ENCODE measurements at regions not wholly inside any gene's neighbourhood (a gene's known extent, or its start where the extent isn't known, plus 50 kb on each side); places are given as distances from the start of the nearest gene placed in this dataset.

GRCh38 chr2:147255812-147256211, 589.0 kb upstream of the ACVR2A start:
- H3K9ac ChIP-seq (ENCODE audit: low read depth, low read length), result no peak overlapping the region
- no peaks in the 10 kb centered on the region for H3K36me3 ChIP-seq (ENCODE audit: control insufficient read depth, insufficient read depth, low read length)
- H3K9me3 ChIP-seq (ENCODE audit: control insufficient read depth, insufficient read depth, low read length), result no peaks in the 10 kb centered on the region
- no peak overlapping the region for H3K4me3 ChIP-seq (ENCODE audit: low read depth, low read length)
- H3K27me3 ChIP-seq (ENCODE audit: control insufficient read depth, insufficient read depth, low read length), result no peaks in the 10 kb centered on the region
- no peaks in the 10 kb centered on the region for H3K4me1 ChIP-seq (ENCODE audit: control insufficient read depth, insufficient read depth, low read length)
- H3K27ac ChIP-seq (ENCODE audit: low read depth, low read length), result no peak overlapping the region

GRCh38 chr2:147250652-147251356, 594.0 kb upstream of the ACVR2A start:
- Histone ChIP-seq H3K36me3 (ENCODE audit: control insufficient read depth, insufficient read depth, low read length) (no peaks in the 10 kb centered on the region), H3K4me3 (ENCODE audit: low read depth, low read length) (no peak overlapping the region), H3K9ac (ENCODE audit: low read depth, low read length) (no peak overlapping the region), H3K4me1 (ENCODE audit: control insufficient read depth, insufficient read depth, low read length) (no peaks in the 10 kb centered on the region), H3K9me3 (ENCODE audit: control insufficient read depth, insufficient read depth, low read length) (no peaks in the 10 kb centered on the region), H3K27me3 (ENCODE audit: control insufficient read depth, insufficient read depth, low read length) (no peaks in the 10 kb centered on the region), H3K27ac (ENCODE audit: low read depth, low read length) (no peak overlapping the region)

- H3K27ac ChIP-seq (ENCODE audit: low read depth, low read length), result no peak overlapping the region
These were observed 597.1 kb upstream of the ACVR2A start for GRCh38 chr2:147247749-147248148.

GRCh38 chr2:147242445-147242844, 602.4 kb upstream of the ACVR2A start:
- no peaks in the 10 kb centered on the region for H3K4me1 ChIP-seq (ENCODE audit: control insufficient read depth, insufficient read depth, low read length)
- no peaks in the 10 kb centered on the region for H3K27me3 ChIP-seq (ENCODE audit: control insufficient read depth, insufficient read depth, low read length)
- no peak overlapping the region for H3K27ac ChIP-seq (ENCODE audit: low read depth, low read length)
- H3K9me3 ChIP-seq (ENCODE audit: control insufficient read depth, insufficient read depth, low read length), result no peaks in the 10 kb centered on the region
- no peak overlapping the region for H3K9ac ChIP-seq (ENCODE audit: low read depth, low read length)
- no peak overlapping the region for H3K4me3 ChIP-seq (ENCODE audit: low read depth, low read length)
- no peaks in the 10 kb centered on the region for H3K36me3 ChIP-seq (ENCODE audit: control insufficient read depth, insufficient read depth, low read length)

More at GRCh38 chr2:147247749-147248148, 597.1 kb upstream of the ACVR2A start:
- Histone ChIP-seq H3K27me3 (ENCODE audit: control insufficient read depth, insufficient read depth, low read length) (no peaks in the 10 kb centered on the region), H3K9ac (ENCODE audit: low read depth, low read length) (no peak overlapping the region), H3K4me1 (ENCODE audit: control insufficient read depth, insufficient read depth, low read length) (no peaks in the 10 kb centered on the region), H3K9me3 (ENCODE audit: control insufficient read depth, insufficient read depth, low read length) (no peaks in the 10 kb centered on the region), H3K4me3 (ENCODE audit: low read depth, low read length) (no peak overlapping the region), H3K36me3 (ENCODE audit: control insufficient read depth, insufficient read depth, low read length) (no peaks in the 10 kb centered on the region)

- Histone ChIP-seq H3K36me3 (ENCODE audit: control insufficient read depth, insufficient read depth, low read length) (no peaks in the 10 kb centered on the region), H3K9me3 (ENCODE audit: control insufficient read depth, insufficient read depth, low read length) (no peaks in the 10 kb centered on the region), H3K4me3 (ENCODE audit: low read depth, low read length) (no peak overlapping the region), H3K27me3 (ENCODE audit: control insufficient read depth, insufficient read depth, low read length) (no peaks in the 10 kb centered on the region), H3K4me1 (ENCODE audit: control insufficient read depth, insufficient read depth, low read length) (0 out of 2 replicates have a peak, but pooled peaks cover 5% of the 10 kb centered on the region), H3K27ac (ENCODE audit: low read depth, low read length) (no peak overlapping the region), H3K9ac (ENCODE audit: low read depth, low read length) (no peak overlapping the region)
These were observed 608.2 kb upstream of the ACVR2A start for GRCh38 chr2:147236601-147237000.

- Histone ChIP-seq H3K9ac (ENCODE audit: low read depth, low read length) (no peak overlapping the region), H3K4me3 (ENCODE audit: low read depth, low read length) (no peak overlapping the region), H3K36me3 (ENCODE audit: control insufficient read depth, insufficient read depth, low read length) (no peaks in the 10 kb centered on the region), H3K27me3 (ENCODE audit: control insufficient read depth, insufficient read depth, low read length) (no peaks in the 10 kb centered on the region), H3K9me3 (ENCODE audit: control insufficient read depth, insufficient read depth, low read length) (no peaks in the 10 kb centered on the region), H3K4me1 (ENCODE audit: control insufficient read depth, insufficient read depth, low read length) (0 out of 2 replicates have a peak, but pooled peaks cover 5% of the 10 kb centered on the region), H3K27ac (ENCODE audit: low read depth, low read length) (no peak overlapping the region)
These were observed 612.6 kb upstream of the ACVR2A start for GRCh38 chr2:147232225-147232669.

GRCh38 chr2:147231607-147232006, 613.2 kb upstream of the ACVR2A start:
- H3K36me3 ChIP-seq (ENCODE audit: control insufficient read depth, insufficient read depth, low read length), result no peaks in the 10 kb centered on the region
- H3K9me3 ChIP-seq (ENCODE audit: control insufficient read depth, insufficient read depth, low read length), result no peaks in the 10 kb centered on the region
- H3K4me1 ChIP-seq (ENCODE audit: control insufficient read depth, insufficient read depth, low read length), result 0 out of 2 replicates have a peak, but pooled peaks cover 5% of the 10 kb centered on the region
- H3K9ac ChIP-seq (ENCODE audit: low read depth, low read length), result no peak overlapping the region
- H3K27ac ChIP-seq (ENCODE audit: low read depth, low read length), result no peak overlapping the region
- no peaks in the 10 kb centered on the region for H3K27me3 ChIP-seq (ENCODE audit: control insufficient read depth, insufficient read depth, low read length)
- no peak overlapping the region for H3K4me3 ChIP-seq (ENCODE audit: low read depth, low read length)

GRCh38 chr2:147231081-147231480, 613.7 kb upstream of the ACVR2A start:
- no peaks in the 10 kb centered on the region for H3K27me3 ChIP-seq (ENCODE audit: control insufficient read depth, insufficient read depth, low read length)
- H3K9ac ChIP-seq (ENCODE audit: low read depth, low read length), result no peak overlapping the region
- H3K36me3 ChIP-seq (ENCODE audit: control insufficient read depth, insufficient read depth, low read length), result no peaks in the 10 kb centered on the region
- 0 out of 2 replicates have a peak, but pooled peaks cover 5% of the 10 kb centered on the region for H3K4me1 ChIP-seq (ENCODE audit: control insufficient read depth, insufficient read depth, low read length)
- no peak overlapping the region for H3K27ac ChIP-seq (ENCODE audit: low read depth, low read length)
- H3K4me3 ChIP-seq (ENCODE audit: low read depth, low read length), result no peak overlapping the region
- H3K9me3 ChIP-seq (ENCODE audit: control insufficient read depth, insufficient read depth, low read length), result no peaks in the 10 kb centered on the region

GRCh38 chr2:147227313-147227712, 617.5 kb upstream of the ACVR2A start:
- no peak overlapping the region for H3K27ac ChIP-seq (ENCODE audit: low read depth, low read length)
- no peaks in the 10 kb centered on the region for H3K36me3 ChIP-seq (ENCODE audit: control insufficient read depth, insufficient read depth, low read length)
- H3K4me1 ChIP-seq (ENCODE audit: control insufficient read depth, insufficient read depth, low read length), result no peaks in the 10 kb centered on the region
- no peaks in the 10 kb centered on the region for H3K27me3 ChIP-seq (ENCODE audit: control insufficient read depth, insufficient read depth, low read length)
- H3K9me3 ChIP-seq (ENCODE audit: control insufficient read depth, insufficient read depth, low read length), result no peaks in the 10 kb centered on the region
- no peak overlapping the region for H3K4me3 ChIP-seq (ENCODE audit: low read depth, low read length)
- H3K9ac ChIP-seq (ENCODE audit: low read depth, low read length), result no peak overlapping the region

GRCh38 chr2:147224070-147224469, 620.8 kb upstream of the ACVR2A start:
- Histone ChIP-seq H3K27me3 (ENCODE audit: control insufficient read depth, insufficient read depth, low read length) (no peaks in the 10 kb centered on the region), H3K9ac (ENCODE audit: low read depth, low read length) (no peak overlapping the region), H3K4me3 (ENCODE audit: low read depth, low read length) (no peak overlapping the region), H3K36me3 (ENCODE audit: control insufficient read depth, insufficient read depth, low read length) (no peaks in the 10 kb centered on the region), H3K27ac (ENCODE audit: low read depth, low read length) (no peak overlapping the region), H3K4me1 (ENCODE audit: control insufficient read depth, insufficient read depth, low read length) (no peaks in the 10 kb centered on the region), H3K9me3 (ENCODE audit: control insufficient read depth, insufficient read depth, low read length) (peaks cover 2% of the 10 kb centered on the region; the same call in 1 of the 2 replicates)

- Histone ChIP-seq H3K9me3 (ENCODE audit: control insufficient read depth, insufficient read depth, low read length) (peaks cover 7% of the 10 kb centered on the region; the same call in 1 of the 2 replicates), H3K27ac (ENCODE audit: low read depth, low read length) (no peak overlapping the region), H3K4me3 (ENCODE audit: low read depth, low read length) (no peak overlapping the region), H3K27me3 (ENCODE audit: control insufficient read depth, insufficient read depth, low read length) (no peaks in the 10 kb centered on the region), H3K9ac (ENCODE audit: low read depth, low read length) (no peak overlapping the region), H3K4me1 (ENCODE audit: control insufficient read depth, insufficient read depth, low read length) (no peaks in the 10 kb centered on the region), H3K36me3 (ENCODE audit: control insufficient read depth, insufficient read depth, low read length) (no peaks in the 10 kb centered on the region)
These were observed 621.2 kb upstream of the ACVR2A start for GRCh38 chr2:147223553-147224060.

All from HUES48 (cell line).